CD4-positive, CD25-positive, alpha-beta regulatory T cell (primary cell): ENCODE measurements at regions not wholly inside any gene's neighbourhood (a gene's known extent, or its start where the extent isn't known, plus 50 kb on each side); places are given as distances from the start of the nearest gene placed in this dataset.

Experiments used
- ATAC-seq, 2 donors: fragments of 150-1000 bp; cut with Tn5 transposase; one replicate each; pipeline ENCODE4 v1.10.0; 2021; ENCODE audit warnings: low read depth in 2 of 2, moderate number of reproducible peaks in 2 of 2, moderate library complexity in 1 of 2
- DNase-seq, 3 donors: peaks; one replicate each; pipeline versions ENCODE4 v3.0.0 to v3.0.0-alpha.2; 2012 to 2022; ENCODE audit warnings: mixed read lengths in 1 of 3
- H3K27ac ChIP-seq: one replicate; pipeline ENCODE4 v1.7.0; 2013; ENCODE audit warnings: mild to moderate bottlenecking, low read length; ENCODE audit not compliant: insufficient read depth, poor library complexity, severe bottlenecking
- H3K27me3 ChIP-seq: one replicate; pipeline ENCODE4 v1.7.0; 2013; ENCODE audit warnings: low read length; ENCODE audit not compliant: control insufficient read depth, insufficient read depth
- H3K36me3 ChIP-seq: one replicate; pipeline ENCODE4 v1.7.0; 2013; ENCODE audit warnings: mild to moderate bottlenecking, low read length, moderate library complexity; ENCODE audit not compliant: control insufficient read depth, insufficient read depth
- H3K4me1 ChIP-seq: 2 replicates; pipeline ENCODE4 v1.7.0; 2013; ENCODE audit warnings: mild to moderate bottlenecking, low read length; ENCODE audit not compliant: insufficient read depth, control insufficient read depth, poor library complexity, severe bottlenecking
- H3K4me3 ChIP-seq: one replicate; pipeline ENCODE4 v1.7.0; 2013; ENCODE audit warnings: low read depth, mild to moderate bottlenecking, low read length, moderate library complexity
- H3K9me3 ChIP-seq, 2 experiments: 1 replicate in 1 of 2; 2 replicates in 1 of 2; pipeline ENCODE4 v1.7.0; 2013; ENCODE audit warnings: low read length in 2 of 2, mild to moderate bottlenecking in 1 of 2, moderate library complexity in 1 of 2; ENCODE audit not compliant: control insufficient read depth in 2 of 2
- H3K27ac Mint-ChIP-seq, 3 donors: one replicate each; pipeline ENCODE4 v1.8.0; 2020 to 2022; ENCODE audit warnings: mild to moderate bottlenecking in 3 of 3, mixed read lengths in 3 of 3, moderate library complexity in 2 of 3
- H3K27me3 Mint-ChIP-seq: one replicate; pipeline ENCODE4 v1.8.0; 2022; ENCODE audit warnings: mild to moderate bottlenecking, mixed read lengths
- H3K36me3 Mint-ChIP-seq: one replicate; pipeline ENCODE4 v1.8.0; 2020; ENCODE audit warnings: mixed read lengths
- H3K4me1 Mint-ChIP-seq, 4 donors: one replicate each; pipeline ENCODE4 v1.8.0; 2020 to 2022; ENCODE audit warnings: mixed read lengths in 4 of 4, mild to moderate bottlenecking in 1 of 4
- H3K4me3 Mint-ChIP-seq, 4 donors: one replicate each; pipeline ENCODE4 v1.8.0; 2020 to 2022; ENCODE audit warnings: mild to moderate bottlenecking in 4 of 4, mixed read lengths in 4 of 4, moderate library complexity in 3 of 4
- H3K9me3 Mint-ChIP-seq, 7 donors: one replicate each; pipeline ENCODE4 v1.8.0; 2020 to 2022; ENCODE audit warnings: mixed read lengths in 7 of 7, mild to moderate bottlenecking in 3 of 7, moderate library complexity in 2 of 7

GRCh38 chr1:217025381-217025780 is 302.2 kb upstream of the ESRRG start:
- ATAC-seq, result no peak
- Mint-ChIP-seq H3K9me3 (peaks cover 0 to 13% (median 2%) of the 10 kb centered on the region in 7 donors), H3K27me3 (no peaks in the 10 kb centered on the region), H3K4me3 (no peak overlapping the region), H3K27ac (no peak overlapping the region), H3K36me3 (no peaks in the 10 kb centered on the region), H3K4me1 (no peaks in the 10 kb centered on the region)
- no peak for DNase-seq
- no peaks in the 10 kb centered on the region for H3K4me1 ChIP-seq
- H3K27ac ChIP-seq, result no peak overlapping the region
- H3K27me3 ChIP-seq, result no peaks in the 10 kb centered on the region
- H3K4me3 ChIP-seq, result no peak overlapping the region
- no peaks in the 10 kb centered on the region for H3K9me3 ChIP-seq
- no peaks in the 10 kb centered on the region for H3K36me3 ChIP-seq

GRCh38 chr1:217024911-217025310 is 301.7 kb upstream of the ESRRG start:
- H3K4me1 Mint-ChIP-seq, result no peaks in the 10 kb centered on the region
- H3K27ac ChIP-seq, result no peak overlapping the region
- H3K27me3 ChIP-seq, result no peaks in the 10 kb centered on the region
- H3K27me3 Mint-ChIP-seq, result no peaks in the 10 kb centered on the region
- ATAC-seq (no peak), DNase-seq (no peak)
- H3K4me3 ChIP-seq, result no peak overlapping the region
- H3K4me1 ChIP-seq, result no peaks in the 10 kb centered on the region
- no peaks in the 10 kb centered on the region for H3K36me3 ChIP-seq
- H3K27ac Mint-ChIP-seq, result no peak overlapping the region
- H3K9me3 ChIP-seq, result no peaks in the 10 kb centered on the region
- no peaks in the 10 kb centered on the region for H3K36me3 Mint-ChIP-seq
- H3K9me3 Mint-ChIP-seq, result peaks cover 0 to 9% (median 0%) of the 10 kb centered on the region in 7 donors
- no peak overlapping the region for H3K4me3 Mint-ChIP-seq

- H3K27me3 Mint-ChIP-seq, result no peaks in the 10 kb centered on the region
- no peaks in the 10 kb centered on the region for H3K36me3 ChIP-seq
- H3K9me3 Mint-ChIP-seq, result peaks cover 0 to 8% (median 3%) of the 10 kb centered on the region in 7 donors
- no peak overlapping the region for H3K27ac Mint-ChIP-seq
- H3K4me1 Mint-ChIP-seq, result no peaks in the 10 kb centered on the region
- no peaks in the 10 kb centered on the region for H3K36me3 Mint-ChIP-seq
- no peak overlapping the region for H3K4me3 ChIP-seq
- H3K27me3 ChIP-seq, result no peaks in the 10 kb centered on the region
- H3K4me3 Mint-ChIP-seq, result no peak overlapping the region
- no peak overlapping the region for H3K27ac ChIP-seq
- H3K4me1 ChIP-seq, result no peaks in the 10 kb centered on the region
- DNase-seq, result no peak
- no peaks in the 10 kb centered on the region for H3K9me3 ChIP-seq
- no peak for ATAC-seq
Observed at GRCh38 chr1:217021956-217022355, 298.7 kb upstream of the ESRRG start.

GRCh38 chr1:217021400-217021799 is 298.2 kb upstream of the ESRRG start:
- DNase-seq (no peak), ATAC-seq (no peak)
- Histone ChIP-seq H3K27ac (no peak overlapping the region), H3K36me3 (no peaks in the 10 kb centered on the region), H3K9me3 (no peaks in the 10 kb centered on the region), H3K4me3 (no peak overlapping the region), H3K4me1 (no peaks in the 10 kb centered on the region), H3K27me3 (no peaks in the 10 kb centered on the region)
- Mint-ChIP-seq H3K4me3 (no peak overlapping the region), H3K27ac (no peak overlapping the region), H3K27me3 (no peaks in the 10 kb centered on the region), H3K9me3 (peaks cover 0 to 10% (median 3%) of the 10 kb centered on the region in 7 donors), H3K4me1 (no peaks in the 10 kb centered on the region), H3K36me3 (no peaks in the 10 kb centered on the region)

- H3K9me3 ChIP-seq, result no peaks in the 10 kb centered on the region
- no peak for DNase-seq
- Mint-ChIP-seq H3K36me3 (no peaks in the 10 kb centered on the region), H3K4me3 (no peak overlapping the region), H3K9me3 (peaks cover 0 to 15% (median 0%) of the 10 kb centered on the region in 7 donors), H3K27me3 (no peaks in the 10 kb centered on the region), H3K4me1 (no peaks in the 10 kb centered on the region), H3K27ac (no peak overlapping the region)
- no peaks in the 10 kb centered on the region for H3K4me1 ChIP-seq
- no peak for ATAC-seq
- no peaks in the 10 kb centered on the region for H3K27me3 ChIP-seq
- no peak overlapping the region for H3K27ac ChIP-seq
- H3K4me3 ChIP-seq, result no peak overlapping the region
- no peaks in the 10 kb centered on the region for H3K36me3 ChIP-seq
Observed at GRCh38 chr1:217019475-217019874, 296.2 kb upstream of the ESRRG start.

GRCh38 chr1:217018648-217019047 is 295.4 kb upstream of the ESRRG start:
- no peaks in the 10 kb centered on the region for H3K36me3 Mint-ChIP-seq
- Histone ChIP-seq H3K27me3 (no peaks in the 10 kb centered on the region), H3K36me3 (no peaks in the 10 kb centered on the region), H3K9me3 (no peaks in the 10 kb centered on the region), H3K4me1 (no peaks in the 10 kb centered on the region), H3K4me3 (no peak overlapping the region), H3K27ac (no peak overlapping the region)
- no peaks in the 10 kb centered on the region for H3K4me1 Mint-ChIP-seq
- no peaks in the 10 kb centered on the region for H3K27me3 Mint-ChIP-seq
- H3K4me3 Mint-ChIP-seq, result no peak overlapping the region
- peaks cover 0 to 15% (median 1%) of the 10 kb centered on the region in 7 donors for H3K9me3 Mint-ChIP-seq
- DNase-seq (no peak), ATAC-seq (no peak)
- no peak overlapping the region for H3K27ac Mint-ChIP-seq

GRCh38 chr1:217017165-217017564 is 293.9 kb upstream of the ESRRG start:
- ATAC-seq, result no peak
- Histone ChIP-seq H3K4me1 (no peaks in the 10 kb centered on the region), H3K9me3 (no peaks in the 10 kb centered on the region), H3K27me3 (no peaks in the 10 kb centered on the region), H3K27ac (no peak overlapping the region), H3K36me3 (no peaks in the 10 kb centered on the region), H3K4me3 (no peak overlapping the region)
- H3K27ac Mint-ChIP-seq, result no peak overlapping the region
- H3K27me3 Mint-ChIP-seq, result no peaks in the 10 kb centered on the region
- peaks cover 0 to 15% (median 2%) of the 10 kb centered on the region in 7 donors for H3K9me3 Mint-ChIP-seq
- H3K4me3 Mint-ChIP-seq, result no peak overlapping the region
- no peaks in the 10 kb centered on the region for H3K36me3 Mint-ChIP-seq
- DNase-seq, result no peak
- no peaks in the 10 kb centered on the region for H3K4me1 Mint-ChIP-seq

- Mint-ChIP-seq H3K4me1 (no peaks in the 10 kb centered on the region), H3K27ac (no peak overlapping the region), H3K9me3 (peaks cover 0 to 21% (median 2%) of the 10 kb centered on the region in 7 donors), H3K36me3 (no peaks in the 10 kb centered on the region), H3K27me3 (no peaks in the 10 kb centered on the region), H3K4me3 (no peak overlapping the region)
- no peak overlapping the region for H3K4me3 ChIP-seq
- H3K4me1 ChIP-seq, result no peaks in the 10 kb centered on the region
- no peak overlapping the region for H3K27ac ChIP-seq
- no peaks in the 10 kb centered on the region for H3K9me3 ChIP-seq
- no peak for ATAC-seq
- H3K36me3 ChIP-seq, result no peaks in the 10 kb centered on the region
- no peaks in the 10 kb centered on the region for H3K27me3 ChIP-seq
- no peak for DNase-seq
Observed at GRCh38 chr1:217014066-217014465, 290.8 kb upstream of the ESRRG start.
